HK-2 (cell line): ENCODE measurements at regions not wholly inside any gene's neighbourhood (a gene's known extent, or its start where the extent isn't known, plus 50 kb on each side); places are given as distances from the start of the nearest gene placed in this dataset.

ENCODE experiments used
- DNase-seq: peaks from one replicate; pipeline ENCODE4 v3.0.0-alpha.2; 2018; ENCODE audit not compliant: unreplicated experiment

GRCh38 chr3:40992023-40992422 lies 207.3 kb upstream of the CTNNB1 start:
- DNase-seq, result no peak

- DNase-seq, result no peak
These were observed 204.7 kb upstream of the CTNNB1 start for GRCh38 chr3:40994611-40995010.

GRCh38 chr3:40995271-40995670 lies 204.0 kb upstream of the CTNNB1 start:
- DNase-seq, result no peak

GRCh38 chr3:40996382-40996781 lies 202.9 kb upstream of the CTNNB1 start:
- DNase-seq, result no peak

- DNase-seq, result no peak
These were observed 202.2 kb upstream of the CTNNB1 start for GRCh38 chr3:40996827-40997710.

GRCh38 chr3:40997711-40998519 lies 201.4 kb upstream of the CTNNB1 start:
- DNase-seq, result no peak

- no peak for DNase-seq
These were observed 199.6 kb upstream of the CTNNB1 start for GRCh38 chr3:40999682-41000081.

GRCh38 chr3:41000471-41000870 lies 198.8 kb upstream of the CTNNB1 start:
- no peak for DNase-seq

GRCh38 chr3:41001556-41001955 lies 197.7 kb upstream of the CTNNB1 start:
- no peak for DNase-seq

GRCh38 chr3:41002104-41002503 lies 197.2 kb upstream of the CTNNB1 start:
- DNase-seq, result no peak

GRCh38 chr3:41007399-41007798 lies 191.9 kb upstream of the CTNNB1 start:
- no peak for DNase-seq

GRCh38 chr3:41011854-41012253 lies 187.5 kb upstream of the CTNNB1 start:
- DNase-seq, result no peak

GRCh38 chr3:41018855-41019254 lies 180.4 kb upstream of the CTNNB1 start:
- DNase-seq, result no peak

- no peak for DNase-seq
These were observed 175.1 kb upstream of the CTNNB1 start for GRCh38 chr3:41024031-41024836.

- DNase-seq, result no peak
These were observed 172.7 kb upstream of the CTNNB1 start for GRCh38 chr3:41026394-41027177.

- DNase-seq, result no peak
These were observed 169.9 kb upstream of the CTNNB1 start for GRCh38 chr3:41029356-41029755.

GRCh38 chr3:41030220-41030619 lies 169.1 kb upstream of the CTNNB1 start:
- DNase-seq, result no peak

GRCh38 chr3:41031401-41031800 lies 167.9 kb upstream of the CTNNB1 start:
- no peak for DNase-seq

GRCh38 chr3:41033956-41034519 lies 165.3 kb upstream of the CTNNB1 start:
- DNase-seq, result no peak

- no peak for DNase-seq
These were observed 163.8 kb upstream of the CTNNB1 start for GRCh38 chr3:41035456-41036022.
